ENCODE measurements at regions not wholly inside any gene's neighbourhood (a gene's known extent, or its start where the extent isn't known, plus 50 kb on each side); places are given as distances from the start of the nearest gene placed in this dataset.

DNA sequence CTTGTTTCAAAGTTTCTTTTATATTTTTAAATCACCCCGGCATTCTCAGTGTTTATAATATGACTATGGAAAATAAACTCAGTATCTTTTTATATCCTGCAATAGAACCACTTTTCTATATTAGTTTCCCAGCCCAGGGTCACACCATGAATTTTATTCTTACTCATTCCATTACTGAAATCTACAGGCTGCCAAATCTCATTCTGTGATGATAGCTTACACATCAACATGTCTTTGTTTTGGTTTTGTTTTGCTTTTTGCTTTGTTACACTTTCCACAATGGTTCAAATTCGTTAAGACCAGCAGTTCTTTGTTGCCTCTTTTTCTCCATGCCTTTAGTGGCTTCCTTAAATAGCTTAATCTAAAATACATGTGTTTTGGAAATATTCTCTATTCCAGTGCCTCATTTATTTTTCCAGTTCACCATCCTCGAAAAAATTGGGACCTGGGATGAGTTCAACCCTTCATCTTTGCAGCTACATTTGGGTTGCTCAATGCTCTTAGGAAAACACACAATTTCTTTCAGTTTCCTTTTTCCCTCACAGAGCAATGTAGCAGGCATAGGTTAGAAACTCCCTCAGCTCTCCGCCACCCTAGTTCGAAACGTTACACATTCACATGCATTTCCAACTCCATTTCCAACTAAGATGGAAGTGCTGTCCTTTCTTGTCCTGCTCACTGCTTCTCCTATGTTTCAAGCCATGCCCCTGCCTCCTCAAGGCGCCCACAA, 1146.3 kb downstream of the MAT2B start:
- DNase-seq, result no peak

DNA sequence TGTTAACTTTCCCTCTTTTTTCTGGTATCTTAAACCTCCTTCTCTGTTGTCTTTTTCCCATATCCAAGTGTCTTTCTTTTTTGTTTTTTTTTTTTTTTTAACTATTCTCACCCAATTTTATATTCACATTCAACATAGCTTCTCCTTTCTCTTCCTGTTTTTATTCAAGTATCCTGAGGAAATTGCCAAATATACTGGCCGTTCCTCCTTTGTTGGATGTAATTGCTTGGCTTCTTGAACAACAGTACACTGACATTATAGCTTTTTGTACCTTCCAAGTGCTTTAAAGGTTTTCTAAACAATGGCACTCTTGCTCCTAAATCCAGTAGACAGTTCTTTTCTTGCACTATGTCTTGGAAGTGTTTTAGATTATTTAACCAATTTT, 1146.8 kb downstream of the MAT2B start:
- no peak for DNase-seq

DNA sequence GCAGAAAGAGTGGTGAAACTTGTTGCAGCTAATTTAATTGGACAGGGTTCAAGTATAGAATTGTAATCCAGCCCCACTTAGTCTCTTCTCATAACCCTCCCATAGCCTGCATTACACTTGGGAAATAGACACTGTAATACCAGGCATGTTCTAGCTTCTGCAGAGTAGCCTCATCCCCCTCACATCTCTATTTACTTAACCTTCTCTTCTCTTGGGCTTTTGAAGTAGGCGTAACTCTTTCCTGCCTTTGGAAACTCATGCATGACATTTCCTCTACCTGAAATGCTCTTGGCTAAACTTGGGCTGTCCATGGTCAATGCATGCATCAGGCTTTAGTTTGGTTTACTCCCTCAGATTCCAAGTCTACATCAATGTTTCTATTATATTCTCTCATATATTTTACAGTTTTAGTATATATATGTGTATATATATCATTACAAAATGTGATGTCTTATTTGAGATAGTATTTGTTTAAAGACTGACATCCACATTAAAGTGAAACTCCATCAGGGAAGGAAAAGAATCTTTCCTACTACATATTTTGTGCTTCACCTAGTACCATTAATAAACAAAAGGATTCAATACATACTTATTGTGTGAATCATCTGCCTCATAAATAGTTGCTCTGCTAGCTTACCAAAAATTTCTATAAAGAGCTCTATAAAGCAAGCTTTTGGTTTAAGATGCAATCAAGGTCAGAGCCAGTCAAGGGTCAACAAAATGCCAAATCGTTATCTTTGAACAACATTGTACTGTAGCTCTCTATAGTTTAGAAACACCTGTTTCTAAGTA, 1158.0 kb downstream of the MAT2B start:
- DNase-seq, result no peak

DNA sequence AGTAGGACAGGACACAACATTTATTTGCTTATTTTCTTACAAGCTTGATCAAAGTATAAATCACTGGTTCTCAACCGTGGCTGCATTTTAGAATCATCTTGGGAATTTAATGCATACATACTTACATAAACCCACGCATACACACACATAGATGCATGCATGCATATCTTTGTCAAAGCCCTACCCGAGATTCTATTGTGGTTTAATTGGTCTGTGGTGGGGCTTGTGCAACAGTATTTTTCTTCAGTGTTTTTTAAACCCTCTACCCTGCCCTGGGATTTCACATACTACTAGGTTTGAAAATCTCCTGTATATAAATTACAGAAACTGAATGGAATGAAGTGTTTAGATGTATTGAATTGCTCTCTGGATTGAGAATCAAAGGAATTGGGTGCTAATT, 1166.2 kb downstream of the MAT2B start:
- no peak for DNase-seq

DNA sequence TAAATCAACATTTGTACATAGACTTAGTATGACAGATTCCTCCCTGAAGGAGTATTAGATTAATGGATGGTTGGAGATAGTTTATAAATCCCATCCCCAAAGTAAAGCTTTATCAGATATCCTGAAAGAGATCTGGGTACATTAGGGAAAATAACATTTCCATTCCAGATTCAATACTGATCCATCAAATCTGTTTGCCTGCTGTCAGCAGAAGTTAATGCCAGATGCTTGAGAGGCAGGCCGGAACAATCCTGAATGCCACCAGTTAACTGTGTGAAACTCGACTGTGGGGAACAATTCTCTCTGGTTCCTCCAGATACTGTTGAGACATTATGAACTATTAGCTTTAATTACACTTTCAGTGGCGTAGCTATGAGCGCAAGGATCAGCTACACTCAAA, 1166.8 kb downstream of the MAT2B start:
- DNase-seq, result no peak

DNA sequence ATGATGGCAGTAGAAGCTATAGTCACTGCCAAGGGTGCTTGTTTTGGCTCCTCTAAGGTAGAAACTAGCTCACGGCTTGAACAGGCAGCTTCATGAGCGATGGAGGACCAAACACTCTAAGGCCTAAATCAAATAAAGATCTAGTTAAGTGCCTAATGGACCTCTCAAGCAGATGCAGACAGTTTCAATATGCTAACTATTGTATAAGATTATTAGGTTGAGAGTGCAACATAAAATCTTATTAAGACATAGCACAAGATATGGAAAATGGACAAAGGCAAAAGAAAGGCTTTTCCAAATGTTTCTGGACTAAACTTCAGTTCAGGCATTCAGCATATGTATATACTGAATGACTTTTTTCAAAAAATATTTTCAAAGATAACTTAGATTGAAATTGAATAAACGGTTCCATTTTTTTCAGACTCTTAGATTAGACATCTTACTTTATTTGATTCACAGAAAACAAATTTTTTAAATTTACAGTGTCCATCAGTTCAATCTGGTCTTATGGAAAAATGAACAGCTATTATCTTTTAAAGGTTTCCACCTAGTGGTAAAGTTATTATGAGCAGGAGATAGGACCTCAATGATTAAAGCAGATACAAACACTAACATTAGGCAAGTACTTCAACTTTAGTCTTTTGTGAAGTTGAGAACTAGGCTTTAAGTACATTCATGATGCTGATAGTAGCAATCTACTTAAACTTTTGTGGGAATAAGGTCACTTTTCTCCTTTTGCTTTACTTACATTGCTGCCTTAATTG, 1167.7 kb downstream of the MAT2B start:
- DNase-seq, result no peak

DNA sequence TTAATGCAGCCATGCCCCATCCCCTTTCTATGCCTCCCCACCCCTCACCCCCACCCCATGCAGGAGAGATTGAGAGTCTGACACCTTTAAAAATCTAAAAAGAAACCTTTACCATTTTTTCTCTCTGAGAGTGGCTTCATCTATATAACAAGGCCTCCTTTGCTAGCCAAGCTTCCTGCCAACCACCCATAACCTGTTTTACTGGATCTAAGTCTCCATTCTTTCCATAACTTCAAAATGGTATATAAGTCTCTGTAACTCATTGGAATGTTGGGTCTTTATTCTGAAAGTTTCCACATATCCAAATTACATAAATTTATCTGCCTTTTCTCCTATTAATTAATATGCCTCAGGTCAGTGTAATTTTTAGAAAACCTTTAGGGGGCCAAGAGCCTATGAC, 1174.0 kb downstream of the MAT2B start:
- DNase-seq, result no peak

DNA sequence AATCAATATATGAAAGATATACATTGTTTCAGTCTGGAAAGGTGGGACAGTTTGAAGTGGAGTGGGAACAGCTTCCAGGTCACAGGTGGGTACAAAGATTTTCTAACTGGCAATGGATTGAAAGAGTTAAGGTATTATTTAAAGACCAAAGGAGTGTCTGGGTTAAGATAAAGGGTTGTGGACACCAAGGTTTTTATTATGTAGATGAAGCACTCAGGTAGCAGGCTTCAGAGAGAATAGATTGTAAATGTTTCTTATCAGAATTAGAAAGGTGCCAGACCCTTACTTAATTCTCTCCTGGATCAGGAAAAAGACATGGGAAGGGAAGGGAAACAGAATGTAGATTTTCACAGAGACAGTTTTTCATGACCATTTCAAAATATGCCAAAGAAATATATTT, 1174.8 kb downstream of the MAT2B start:
- DNase-seq, result no peak

DNA sequence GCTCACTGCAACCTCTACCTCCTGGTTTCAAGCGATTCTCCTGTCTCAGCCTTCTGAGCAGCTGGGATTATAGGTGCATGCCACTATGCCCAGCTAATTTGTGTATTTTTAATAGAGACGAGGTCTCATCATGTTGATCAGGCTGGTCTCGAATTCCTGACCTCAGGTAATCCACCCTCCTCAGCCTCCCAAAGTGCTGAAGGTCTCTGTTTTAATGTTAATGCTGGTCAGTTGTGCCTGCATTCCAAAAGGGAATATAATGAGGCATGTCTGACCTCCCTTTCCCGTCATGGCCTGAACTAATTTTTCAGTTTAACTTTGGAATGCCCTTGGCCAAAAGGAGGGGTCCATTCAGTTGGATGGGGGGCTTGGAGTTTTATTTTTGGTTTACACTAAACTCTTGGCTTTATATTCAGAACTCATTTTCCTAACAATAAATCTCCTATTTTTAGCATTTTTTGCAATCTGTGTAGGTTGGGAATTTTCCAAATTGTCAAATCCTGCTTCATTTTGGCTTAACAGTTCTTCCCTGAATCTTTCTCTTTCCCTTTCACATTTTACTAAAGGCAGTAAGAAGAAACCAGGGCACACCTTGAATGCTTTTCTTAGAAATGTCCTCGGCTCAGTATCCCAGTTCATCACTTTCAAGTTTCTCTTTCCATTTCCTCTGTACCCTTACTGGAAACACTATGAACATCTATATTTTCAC, 1175.5 kb downstream of the MAT2B start:
- DNase-seq, result no peak

DNA sequence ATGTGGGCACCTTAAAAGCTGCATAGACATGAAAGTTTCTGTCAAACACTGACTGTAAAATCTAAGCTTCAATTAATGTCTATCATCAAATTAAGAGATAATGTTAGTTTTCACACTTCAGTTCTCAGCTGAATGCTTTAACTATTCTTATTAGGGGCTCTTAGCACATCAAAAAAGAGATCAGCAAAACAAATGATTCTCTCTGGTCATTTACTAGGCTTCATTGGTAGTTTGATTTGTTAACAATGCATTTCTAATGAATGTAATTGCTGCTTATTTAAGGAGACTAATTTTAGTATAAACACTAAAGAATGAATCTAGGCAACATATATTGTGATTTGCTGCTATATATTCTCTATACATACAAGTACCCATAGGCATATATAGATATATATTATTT, 1182.0 kb downstream of the MAT2B start:
- no peak for DNase-seq

DNA sequence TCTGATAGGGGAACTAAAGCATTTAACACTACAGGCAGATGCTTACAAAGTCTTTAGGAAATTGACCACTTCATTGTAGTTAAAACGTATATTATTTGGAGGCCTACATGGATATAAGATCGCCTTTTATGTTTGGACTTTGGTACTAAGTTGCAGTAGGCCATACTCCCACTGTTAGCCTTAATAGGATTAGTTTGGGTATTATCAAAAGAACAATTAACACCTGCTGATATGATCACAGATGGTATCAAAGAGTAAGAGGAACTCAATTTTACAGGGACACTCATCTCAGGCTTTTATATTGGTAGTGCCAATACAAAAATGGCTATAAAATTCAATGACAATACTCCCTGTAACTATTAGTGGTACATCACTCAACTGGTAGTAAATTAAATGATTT, 1183.0 kb downstream of the MAT2B start:
- no peak for DNase-seq

DNA sequence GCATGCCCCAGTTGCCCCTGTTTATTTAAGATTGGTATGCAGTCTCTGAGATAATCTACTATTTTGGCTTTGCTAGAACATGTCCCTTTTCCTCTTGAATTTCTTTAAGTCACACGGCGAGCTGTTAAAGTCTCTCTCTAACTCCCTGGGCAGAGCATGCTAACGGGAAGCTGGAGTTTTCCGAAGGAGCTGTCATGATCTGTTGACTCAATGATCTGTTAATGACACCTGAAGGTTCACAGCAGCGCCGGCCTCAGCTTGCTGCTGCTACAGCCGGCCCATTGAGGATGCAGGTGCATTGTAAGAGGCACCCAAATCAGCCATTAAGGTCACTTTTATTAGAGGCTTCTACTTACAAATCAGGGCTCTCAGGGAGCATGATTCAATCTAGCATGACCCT, 1203.4 kb downstream of the MAT2B start:
- no peak for DNase-seq

DNA sequence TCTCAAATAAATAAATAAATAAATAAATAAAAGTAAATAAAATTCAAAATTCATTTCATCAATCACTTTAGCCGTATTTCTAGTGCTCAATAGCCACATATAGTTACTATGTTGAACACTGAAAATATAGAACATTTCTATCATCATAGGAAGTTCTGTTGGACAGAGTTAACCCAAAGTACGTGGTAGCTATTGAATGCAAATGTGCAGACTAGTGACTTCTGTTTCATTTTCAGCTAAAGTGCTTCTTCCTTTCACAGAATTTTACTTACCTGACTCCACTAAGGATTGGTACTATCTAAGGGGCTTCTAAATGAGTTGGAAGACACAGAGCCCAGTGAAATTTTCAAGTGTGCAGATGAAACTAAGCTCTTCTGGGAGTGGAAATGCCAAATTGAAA, 1208.3 kb downstream of the MAT2B start:
- no peak for DNase-seq

DNA sequence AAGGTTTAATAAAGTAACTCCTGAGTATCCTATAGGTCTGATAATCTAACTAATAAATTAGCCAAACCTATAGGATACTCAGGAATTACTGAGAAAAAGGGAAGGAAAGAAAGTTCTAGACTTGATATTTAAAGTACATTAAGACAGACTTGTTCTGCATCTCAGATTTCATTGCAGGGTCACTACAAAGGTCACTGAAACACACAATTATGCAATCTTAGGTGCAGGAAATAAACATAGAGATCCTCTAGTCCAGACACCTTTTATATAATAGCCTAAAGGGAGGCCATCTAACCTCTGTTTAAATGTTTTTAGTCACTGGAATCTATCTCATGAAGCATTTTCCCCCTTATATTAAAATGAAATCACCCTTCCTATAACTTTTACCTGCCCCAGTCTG, 1215.7 kb downstream of the MAT2B start:
- DNase-seq, result no peak

DNA sequence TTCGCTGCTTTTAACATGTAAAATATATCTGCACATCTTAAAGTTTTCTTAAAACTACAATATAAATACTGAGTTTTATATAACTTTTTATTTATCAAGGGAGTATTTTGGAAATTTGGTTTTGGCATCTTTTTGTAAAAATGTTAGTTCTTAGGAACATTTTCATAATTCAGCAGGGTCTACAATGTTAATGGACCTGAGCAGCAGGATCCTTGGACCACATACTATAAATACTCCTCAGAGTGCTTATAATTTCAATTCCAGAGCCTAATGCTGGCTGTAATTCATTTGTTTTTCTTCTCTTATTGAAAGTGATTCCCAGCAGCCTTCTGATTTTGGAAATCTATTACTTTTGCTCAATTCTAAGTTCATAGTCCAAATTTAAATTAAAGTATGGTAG, 1216.2 kb downstream of the MAT2B start:
- no peak for DNase-seq

DNA sequence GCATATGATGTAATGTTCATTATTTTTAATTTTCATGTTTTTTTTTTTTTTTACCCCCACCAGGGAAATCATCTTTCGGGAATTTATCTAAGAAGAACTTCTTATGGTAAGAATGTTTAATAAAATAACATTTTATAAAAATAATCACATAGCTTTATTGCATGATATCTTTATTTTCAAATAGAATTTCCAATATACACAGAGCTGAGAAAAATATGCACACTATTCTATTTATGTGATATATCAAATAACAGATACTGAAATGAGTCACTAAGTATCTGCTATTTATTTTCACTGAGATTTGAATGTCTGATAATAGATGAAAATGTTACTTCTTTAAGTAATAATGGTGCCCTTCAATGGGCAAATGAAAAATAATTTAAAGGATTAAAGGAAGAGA, 1217.3 kb downstream of the MAT2B start:
- no peak for DNase-seq

DNA sequence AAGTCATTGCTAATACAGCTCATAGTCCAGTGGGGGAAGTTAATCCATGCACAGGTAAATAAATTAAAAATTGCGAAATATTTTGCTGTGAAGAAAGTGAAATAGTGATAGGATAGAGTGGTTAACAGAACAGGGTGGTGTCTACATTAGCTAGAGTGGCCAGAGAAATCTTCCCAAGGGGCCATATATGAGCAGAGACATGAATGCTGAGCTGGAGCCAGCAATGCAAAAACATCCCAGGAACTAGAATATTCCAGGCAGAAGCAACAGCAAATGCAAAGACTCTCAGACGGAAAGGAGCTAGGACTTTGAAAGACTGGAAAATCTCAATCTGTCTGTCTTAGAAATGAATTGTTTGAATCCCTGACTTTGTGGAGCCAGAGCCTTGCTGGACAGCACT, 1221.6 kb downstream of the MAT2B start:
- DNase-seq, result no peak

DNA sequence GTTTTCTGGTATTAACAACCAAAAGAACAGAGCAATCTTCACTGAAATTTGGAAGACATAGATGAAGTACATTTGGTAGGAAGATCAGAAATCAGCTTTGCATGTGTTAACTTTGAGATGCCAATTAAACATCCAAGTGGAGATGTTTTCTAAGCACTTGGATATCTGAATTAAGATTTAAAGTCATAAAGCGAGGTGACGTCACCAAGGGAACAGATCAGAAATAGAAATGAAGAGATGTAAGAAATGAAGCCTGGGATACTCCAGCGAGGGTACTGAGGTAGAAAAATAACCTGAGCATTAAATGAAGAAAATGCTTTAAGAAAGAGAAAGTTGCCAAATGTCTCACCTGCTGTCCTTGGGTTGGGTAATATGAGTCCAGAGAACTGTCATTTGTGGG, 1223.3 kb downstream of the MAT2B start:
- DNase-seq, result no peak

DNA sequence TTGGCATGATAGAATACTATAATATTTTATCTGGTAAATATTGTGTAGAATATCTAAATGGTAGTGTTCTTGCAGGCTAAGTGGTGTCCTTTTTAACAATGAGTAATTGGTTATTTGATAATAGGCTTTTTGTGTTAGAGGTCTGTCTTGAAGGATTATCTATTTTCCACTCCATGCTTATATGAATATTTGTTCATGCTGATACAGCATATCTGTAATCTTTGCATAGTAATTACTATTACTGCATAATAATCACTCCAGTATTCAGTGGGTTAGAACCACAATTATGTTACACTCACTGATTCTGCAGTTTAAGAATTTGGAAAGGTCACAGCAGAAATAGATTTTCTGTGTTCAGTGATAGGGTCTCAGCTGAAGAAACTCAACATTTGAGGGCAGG, 1229.9 kb downstream of the MAT2B start:
- no peak for DNase-seq

DNA sequence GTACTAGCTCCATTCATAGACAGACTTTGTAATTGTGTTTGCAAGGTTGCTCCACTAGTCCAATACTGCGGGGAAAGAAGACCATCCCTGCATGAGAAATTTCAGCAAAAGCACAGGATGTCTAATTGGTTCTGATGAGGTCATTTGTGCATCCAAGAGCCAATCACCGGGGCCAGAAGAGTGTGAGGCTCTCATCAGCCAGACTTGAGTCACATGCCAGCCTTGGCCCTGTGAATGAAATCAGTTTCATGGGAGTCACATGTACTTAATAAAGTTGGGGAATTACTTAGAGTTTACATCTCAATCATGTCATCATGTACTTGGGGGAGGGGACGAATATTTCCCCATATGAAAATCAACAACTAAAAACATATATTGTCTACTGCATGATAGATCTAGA, 1236.0 kb downstream of the MAT2B start:
- DNase-seq, result peak; percentile 0

DNA sequence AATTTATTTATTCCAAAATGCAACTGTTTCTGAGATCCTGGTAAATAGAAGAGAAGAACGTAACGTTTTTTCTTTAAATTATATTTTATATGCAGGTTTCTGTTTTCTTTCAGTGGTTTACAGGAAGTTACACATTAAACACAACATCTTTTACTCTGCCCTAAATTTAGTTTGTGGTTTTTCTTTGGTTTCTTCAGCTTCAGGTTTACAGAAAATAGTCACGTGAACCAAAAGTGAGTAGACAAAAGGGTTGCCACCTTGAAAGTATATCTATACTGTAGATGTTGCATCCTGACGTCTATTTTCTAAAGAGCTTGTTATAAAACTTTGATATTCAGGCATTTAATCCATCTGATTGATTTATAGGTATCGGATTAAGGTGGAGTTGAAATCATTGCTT, 1236.6 kb downstream of the MAT2B start:
- peak; percentile 2 for DNase-seq

DNA sequence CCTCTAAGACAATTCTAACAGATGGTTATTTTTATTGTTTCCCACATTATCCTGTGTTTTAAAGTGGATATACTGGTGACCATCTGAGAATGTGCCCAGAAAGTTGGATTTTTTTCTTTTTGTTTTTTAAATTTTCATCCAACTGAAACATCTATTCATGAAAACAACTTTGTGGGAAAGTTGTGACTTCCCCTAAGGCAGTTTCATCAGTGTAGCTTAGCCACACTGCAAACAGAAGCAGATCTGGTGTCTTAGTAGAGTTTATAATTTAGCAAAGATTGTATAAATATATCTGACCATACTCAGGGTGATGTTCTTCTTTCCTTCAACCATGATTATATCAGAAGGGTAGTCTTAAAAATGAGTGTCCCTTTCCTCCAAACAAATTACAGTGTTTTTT, 1241.3 kb downstream of the MAT2B start:
- no peak for DNase-seq

DNA sequence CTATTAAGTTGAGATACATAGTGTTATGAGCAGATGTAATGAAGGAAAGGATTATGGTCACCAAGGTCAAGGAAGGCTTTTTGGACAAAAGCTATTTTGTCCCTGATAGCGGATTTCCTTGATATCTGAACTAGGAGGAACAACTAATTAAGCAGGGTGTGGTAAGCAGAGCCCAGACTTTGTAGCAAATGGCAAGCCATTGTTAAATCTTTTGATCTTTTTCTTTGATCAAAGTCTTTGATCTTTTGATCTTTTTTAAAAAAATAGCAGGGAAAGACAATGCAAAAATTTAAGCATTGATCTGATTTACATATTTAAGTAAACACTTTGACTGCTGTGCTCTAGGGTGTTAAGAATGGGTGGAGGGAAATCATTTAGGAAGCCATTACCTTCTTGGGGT, 1242.0 kb downstream of the MAT2B start:
- DNase-seq, result no peak

Data from activated CD4-positive, alpha-beta T cell treated with anti-CD3 and anti-CD28 coated beads, Interleukin-10, Interleukin-2, amounts not matched to agents 100 ng/mL and 50 ng/mL, durations not matched to agents 16 hours and 8 hours (primary cell).